ENCODE measurements at regions not wholly inside any gene's neighbourhood (a gene's known extent, or its start where the extent isn't known, plus 50 kb on each side); places are given as distances from the start of the nearest gene placed in this dataset.

DNA sequence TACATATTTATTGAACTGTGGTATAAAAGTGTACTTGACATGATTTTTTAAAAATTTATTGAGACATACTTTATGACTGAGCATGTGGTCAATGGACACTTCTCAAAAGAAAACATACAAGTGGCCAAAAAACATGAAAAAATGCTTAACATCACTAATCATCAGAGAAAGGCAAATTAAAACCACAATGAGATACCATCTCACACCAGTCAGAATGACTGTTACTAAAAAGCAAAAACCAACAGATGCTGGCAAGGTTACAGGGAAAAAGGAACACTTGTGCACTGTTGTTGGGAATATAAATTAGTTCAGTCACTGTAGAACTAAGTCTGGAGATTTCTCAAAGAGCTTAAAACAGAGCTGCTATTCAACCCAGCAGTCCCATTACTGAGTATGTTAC is 1177.6 kb downstream of the GALC start:
- no peaks in the 10 kb centered on the region for H3K4me1 ChIP-seq (ENCODE audit: insufficient read depth, low read length)
- H3K9me3 ChIP-seq (ENCODE audit: insufficient read depth, low read depth, low read length): peaks cover 4% of the 10 kb centered on the region
- no peaks in the 10 kb centered on the region for H3K36me3 ChIP-seq (ENCODE audit: insufficient read depth, low read length)
- no peak overlapping the region for H3K4me2 ChIP-seq (ENCODE audit: low read length)
- TF ChIP-seq EZH2 (IDR thresholded peaks at IDR 0.05; ENCODE audit: insufficient read depth, low read length): no peak
- TF ChIP-seq, protein P1, sequence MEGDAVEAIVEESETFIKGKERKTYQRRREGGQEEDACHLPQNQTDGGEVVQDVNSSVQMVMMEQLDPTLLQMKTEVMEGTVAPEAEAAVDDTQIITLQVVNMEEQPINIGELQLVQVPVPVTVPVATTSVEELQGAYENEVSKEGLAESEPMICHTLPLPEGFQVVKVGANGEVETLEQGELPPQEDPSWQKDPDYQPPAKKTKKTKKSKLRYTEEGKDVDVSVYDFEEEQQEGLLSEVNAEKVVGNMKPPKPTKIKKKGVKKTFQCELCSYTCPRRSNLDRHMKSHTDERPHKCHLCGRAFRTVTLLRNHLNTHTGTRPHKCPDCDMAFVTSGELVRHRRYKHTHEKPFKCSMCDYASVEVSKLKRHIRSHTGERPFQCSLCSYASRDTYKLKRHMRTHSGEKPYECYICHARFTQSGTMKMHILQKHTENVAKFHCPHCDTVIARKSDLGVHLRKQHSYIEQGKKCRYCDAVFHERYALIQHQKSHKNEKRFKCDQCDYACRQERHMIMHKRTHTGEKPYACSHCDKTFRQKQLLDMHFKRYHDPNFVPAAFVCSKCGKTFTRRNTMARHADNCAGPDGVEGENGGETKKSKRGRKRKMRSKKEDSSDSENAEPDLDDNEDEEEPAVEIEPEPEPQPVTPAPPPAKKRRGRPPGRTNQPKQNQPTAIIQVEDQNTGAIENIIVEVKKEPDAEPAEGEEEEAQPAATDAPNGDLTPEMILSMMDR (IDR thresholded peaks at IDR 0.05; ENCODE audit: insufficient read depth, low read depth, low read length): no peak
- H4K20me1 ChIP-seq (ENCODE audit: insufficient read depth, low read length): no peaks in the 10 kb centered on the region
- H3K9me3 Mint-ChIP-seq (ENCODE audit: unreplicated experiment): peaks cover 13% of the 10 kb centered on the region
- no peaks in the 10 kb centered on the region for H3K4me1 Mint-ChIP-seq (ENCODE audit: low read depth, unreplicated experiment)
- DNase-seq (ENCODE audit: low read depth) (peak; percentile 5), FAIRE-seq (peak; percentile 17)
- H3K4me3 ChIP-seq (ENCODE audit: insufficient read depth, low read depth, low read length): no peak overlapping the region
- H3K27ac ChIP-seq (ENCODE audit: low read depth, low read length): no peak overlapping the region
- H3K4me3 Mint-ChIP-seq (ENCODE audit: unreplicated experiment): no peak overlapping the region
- no peaks in the 10 kb centered on the region for H3K36me3 Mint-ChIP-seq (ENCODE audit: low read depth, unreplicated experiment)
- H3K27me3 Mint-ChIP-seq (ENCODE audit: low read depth, unreplicated experiment): no peaks in the 10 kb centered on the region
- H3K27me3 ChIP-seq (ENCODE audit: insufficient read depth, low read length): no peaks in the 10 kb centered on the region
- H3K79me2 ChIP-seq (ENCODE audit: insufficient read depth, low read length): no peaks in the 10 kb centered on the region
- H2AFZ ChIP-seq (ENCODE audit: low read depth, low read length): no peak overlapping the region
- H3K9ac ChIP-seq (ENCODE audit: low read length): no peak overlapping the region
- no peak overlapping the region for H3K27ac Mint-ChIP-seq (ENCODE audit: unreplicated experiment)

DNA sequence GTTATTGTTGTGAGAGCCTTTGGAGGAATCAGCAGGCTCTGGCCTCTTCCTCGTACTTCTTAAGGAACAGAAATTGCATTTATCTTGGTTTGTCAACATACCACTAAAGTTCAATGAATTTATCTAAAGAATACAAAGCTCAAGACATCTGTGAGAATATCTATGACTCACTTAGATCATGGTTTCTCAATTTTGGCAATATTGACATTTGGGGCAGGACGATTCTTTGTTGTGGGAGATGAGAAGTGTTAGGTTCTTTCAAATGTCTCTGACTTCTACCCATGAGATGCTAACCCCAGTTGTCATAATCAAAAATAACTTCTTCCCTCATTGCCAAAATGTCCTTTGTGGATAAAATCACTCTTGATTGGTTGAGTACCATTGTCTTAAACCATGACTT is 1190.3 kb downstream of the GALC start:
- FAIRE-seq: no peak
- H3K36me3 Mint-ChIP-seq (ENCODE audit: low read depth, unreplicated experiment): no peaks in the 10 kb centered on the region
- TF ChIP-seq, protein P1 (IDR thresholded peaks at IDR 0.05; ENCODE audit: insufficient read depth, low read depth, low read length): no peak
- TF ChIP-seq EZH2 (IDR thresholded peaks at IDR 0.05; ENCODE audit: insufficient read depth, low read length): no peak

DNA sequence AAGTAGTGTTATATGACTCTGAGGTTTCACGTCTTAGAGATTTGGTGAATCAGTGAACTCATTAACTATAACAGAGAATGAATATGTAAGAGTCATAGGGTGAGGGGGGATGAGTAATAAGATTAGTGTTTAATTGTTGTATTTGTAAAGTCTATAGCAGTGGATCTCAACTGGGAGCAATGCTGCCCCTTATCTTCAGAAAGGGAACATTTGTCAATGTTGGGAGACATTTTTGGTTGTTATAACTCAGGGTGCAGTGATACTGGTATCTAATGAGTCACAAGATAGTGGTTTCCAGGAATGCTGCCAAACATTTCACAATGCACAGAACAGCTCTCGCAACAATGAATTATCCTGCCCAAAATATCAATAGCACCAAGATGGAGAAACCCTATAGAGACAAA is 1193.7 kb downstream of the GALC start:
- Histone ChIP-seq H3K4me1 (ENCODE audit: insufficient read depth, low read length) (peaks cover 8% of the 10 kb centered on the region), H3K4me2 (ENCODE audit: low read length) (peak overlapping the region; percentile 53), H3K27me3 (ENCODE audit: insufficient read depth, low read length) (no peaks in the 10 kb centered on the region), H4K20me1 (ENCODE audit: insufficient read depth, low read length) (no peaks in the 10 kb centered on the region), H3K4me3 (ENCODE audit: insufficient read depth, low read depth, low read length) (no peak overlapping the region), H2AFZ (ENCODE audit: low read depth, low read length) (no peak overlapping the region), H3K36me3 (ENCODE audit: insufficient read depth, low read length) (no peaks in the 10 kb centered on the region), H3K27ac (ENCODE audit: low read depth, low read length) (peak overlapping the region; percentile 20), H3K79me2 (ENCODE audit: insufficient read depth, low read length) (no peaks in the 10 kb centered on the region), H3K9ac (ENCODE audit: low read length) (no peak overlapping the region), H3K9me3 (ENCODE audit: insufficient read depth, low read depth, low read length) (no peaks in the 10 kb centered on the region)
- TF ChIP-seq EZH2 (IDR thresholded peaks at IDR 0.05; ENCODE audit: insufficient read depth, low read length): no peak
- TF ChIP-seq, protein P1 (IDR thresholded peaks at IDR 0.05; ENCODE audit: insufficient read depth, low read depth, low read length): no peak
- Mint-ChIP-seq H3K4me1 (ENCODE audit: low read depth, unreplicated experiment) (peaks cover 11% of the 10 kb centered on the region), H3K27ac (ENCODE audit: unreplicated experiment) (peak overlapping the region; percentile 29), H3K36me3 (ENCODE audit: low read depth, unreplicated experiment) (no peaks in the 10 kb centered on the region), H3K4me3 (ENCODE audit: unreplicated experiment) (no peak overlapping the region), H3K9me3 (ENCODE audit: unreplicated experiment) (no peaks in the 10 kb centered on the region), H3K27me3 (ENCODE audit: low read depth, unreplicated experiment) (no peaks in the 10 kb centered on the region)
- DNase-seq (ENCODE audit: low read depth) (peak; percentile 98), FAIRE-seq (peak; percentile 97)

More for the DNA sequence above, 1190.3 kb downstream of the GALC start:
- no peaks in the 10 kb centered on the region for H4K20me1 ChIP-seq (ENCODE audit: insufficient read depth, low read length)
- no peak overlapping the region for H2AFZ ChIP-seq (ENCODE audit: low read depth, low read length)
- H3K4me2 ChIP-seq (ENCODE audit: low read length): no peak overlapping the region
- Mint-ChIP-seq H3K4me3 (ENCODE audit: unreplicated experiment) (no peak overlapping the region), H3K27me3 (ENCODE audit: low read depth, unreplicated experiment) (no peaks in the 10 kb centered on the region), H3K27ac (ENCODE audit: unreplicated experiment) (no peak overlapping the region), H3K4me1 (ENCODE audit: low read depth, unreplicated experiment) (peaks cover 9% of the 10 kb centered on the region), H3K9me3 (ENCODE audit: unreplicated experiment) (no peaks in the 10 kb centered on the region)
- no peak overlapping the region for H3K4me3 ChIP-seq (ENCODE audit: insufficient read depth, low read depth, low read length)
- no peaks in the 10 kb centered on the region for H3K79me2 ChIP-seq (ENCODE audit: insufficient read depth, low read length)
- no peaks in the 10 kb centered on the region for H3K36me3 ChIP-seq (ENCODE audit: insufficient read depth, low read length)
- no peaks in the 10 kb centered on the region for H3K9me3 ChIP-seq (ENCODE audit: insufficient read depth, low read depth, low read length)
- no peak overlapping the region for H3K27ac ChIP-seq (ENCODE audit: low read depth, low read length)
- no peaks in the 10 kb centered on the region for H3K27me3 ChIP-seq (ENCODE audit: insufficient read depth, low read length)
- peak; percentile 59 for DNase-seq (ENCODE audit: low read depth)
- no peak overlapping the region for H3K9ac ChIP-seq (ENCODE audit: low read length)
- H3K4me1 ChIP-seq (ENCODE audit: insufficient read depth, low read length): peaks cover 8% of the 10 kb centered on the region
